ENCODE measurements at regions not wholly inside any gene's neighbourhood (a gene's known extent, or its start where the extent isn't known, plus 50 kb on each side); places are given as distances from the start of the nearest gene placed in this dataset.

GRCh38 chr4:1542226-1542490 lies 135.9 kb upstream of the NKX1-1 start:
- H3K9ac ChIP-seq (ENCODE audit: low read depth, low read length): no peak overlapping the region
- no peaks in the 10 kb centered on the region for H3K79me2 ChIP-seq (ENCODE audit: insufficient read depth, low read length)
- no peaks in the 10 kb centered on the region for H3K9me3 ChIP-seq (ENCODE audit: insufficient read depth, low read length, severe bottlenecking)
- no peak overlapping the region for H3K27ac ChIP-seq (ENCODE audit: low read length)
- H3K4me3 ChIP-seq (ENCODE audit: low read depth in 1 of 2, low read length in 2 of 2): no peak overlapping the region
- H3K36me3 ChIP-seq (ENCODE audit: insufficient read depth, low read length): no peaks in the 10 kb centered on the region
- H3K4me2 ChIP-seq (ENCODE audit: insufficient read depth, low read length): no peak overlapping the region
- no peaks in the 10 kb centered on the region for H3K27me3 ChIP-seq (ENCODE audit: insufficient read depth, low read length, poor library complexity)
- H2AFZ ChIP-seq (ENCODE audit: low read depth, low read length): no peak overlapping the region
- ATAC-seq (ENCODE audit: insufficient read depth, low read depth): no peak
- peaks cover 3% of the 10 kb centered on the region; the same call in 1 of the 2 replicates for H4K20me1 ChIP-seq (ENCODE audit: insufficient read depth, low read length)
- TF ChIP-seq EZH2 (IDR thresholded peaks at IDR 0.05; ENCODE audit: borderline replicate concordance, low read depth, low read length, severe bottlenecking): no peak
- no peak for TF ChIP-seq CTCF (IDR thresholded peaks at IDR 0.05; ENCODE audit: borderline replicate concordance, extremely low read depth, low read length, poor library complexity, severe bottlenecking)
- no peaks in the 10 kb centered on the region for H3K4me1 ChIP-seq (ENCODE audit: insufficient read depth, low read length)
- DNase-seq: no peak

- DNase-seq: no peak
- Histone ChIP-seq H3K27me3 (ENCODE audit: insufficient read depth, low read length, poor library complexity) (no peaks in the 10 kb centered on the region), H4K20me1 (ENCODE audit: insufficient read depth, low read length) (peaks cover 3% of the 10 kb centered on the region; the same call in 1 of the 2 replicates), H2AFZ (ENCODE audit: low read depth, low read length) (no peak overlapping the region), H3K36me3 (ENCODE audit: insufficient read depth, low read length) (no peaks in the 10 kb centered on the region), H3K27ac (ENCODE audit: low read length) (no peak overlapping the region), H3K4me2 (ENCODE audit: insufficient read depth, low read length) (no peak overlapping the region), H3K4me1 (ENCODE audit: insufficient read depth, low read length) (no peaks in the 10 kb centered on the region), H3K79me2 (ENCODE audit: insufficient read depth, low read length) (no peaks in the 10 kb centered on the region), H3K4me3 (ENCODE audit: low read depth in 1 of 2, low read length in 2 of 2) (no peak overlapping the region), H3K9ac (ENCODE audit: low read depth, low read length) (no peak overlapping the region), H3K9me3 (ENCODE audit: insufficient read depth, low read length, severe bottlenecking) (no peaks in the 10 kb centered on the region)
- TF ChIP-seq CTCF (IDR thresholded peaks at IDR 0.05; ENCODE audit: borderline replicate concordance, extremely low read depth, low read length, poor library complexity, severe bottlenecking) (no peak), EZH2 (IDR thresholded peaks at IDR 0.05; ENCODE audit: borderline replicate concordance, low read depth, low read length, severe bottlenecking) (no peak)
- no peak for ATAC-seq (ENCODE audit: insufficient read depth, low read depth)
These were observed 135.4 kb upstream of the NKX1-1 start for GRCh38 chr4:1541449-1542225.

- no peaks in the 10 kb centered on the region for H3K36me3 ChIP-seq (ENCODE audit: insufficient read depth, low read length)
- H3K4me1 ChIP-seq (ENCODE audit: insufficient read depth, low read length): no peaks in the 10 kb centered on the region
- H3K9ac ChIP-seq (ENCODE audit: low read depth, low read length): no peak overlapping the region
- ATAC-seq (ENCODE audit: insufficient read depth, low read depth): no peak
- no peaks in the 10 kb centered on the region for H3K79me2 ChIP-seq (ENCODE audit: insufficient read depth, low read length)
- H2AFZ ChIP-seq (ENCODE audit: low read depth, low read length): no peak overlapping the region
- peaks cover 3% of the 10 kb centered on the region; the same call in 1 of the 2 replicates for H4K20me1 ChIP-seq (ENCODE audit: insufficient read depth, low read length)
- no peaks in the 10 kb centered on the region for H3K27me3 ChIP-seq (ENCODE audit: insufficient read depth, low read length, poor library complexity)
- H3K27ac ChIP-seq (ENCODE audit: low read length): no peak overlapping the region
- DNase-seq: no peak
- TF ChIP-seq CTCF (IDR thresholded peaks at IDR 0.05; ENCODE audit: borderline replicate concordance, extremely low read depth, low read length, poor library complexity, severe bottlenecking) (no peak), EZH2 (IDR thresholded peaks at IDR 0.05; ENCODE audit: borderline replicate concordance, low read depth, low read length, severe bottlenecking) (no peak)
- H3K4me3 ChIP-seq (ENCODE audit: low read depth in 1 of 2, low read length in 2 of 2): no peak overlapping the region
- H3K4me2 ChIP-seq (ENCODE audit: insufficient read depth, low read length): no peak overlapping the region
- no peaks in the 10 kb centered on the region for H3K9me3 ChIP-seq (ENCODE audit: insufficient read depth, low read length, severe bottlenecking)
These were observed 134.5 kb upstream of the NKX1-1 start for GRCh38 chr4:1540601-1541375.
